Adrenal gland (tissue), 5 donors: ENCODE measurements at regions not wholly inside any gene's neighbourhood (a gene's known extent, or its start where the extent isn't known, plus 50 kb on each side); places are given as distances from the start of the nearest gene placed in this dataset.

Experiments used
- POLR2A ChIP-seq, 2 donors: fragments of 450-650 bp; IDR thresholded peaks; one replicate each; pipeline ENCODE4 v1.6.1; 2017; ENCODE audit warnings: antibody characterized with exemption in 2 of 2, mild to moderate bottlenecking in 2 of 2, moderate library complexity in 1 of 2
- TF ChIP-seq, protein P1 (sequence below), 6 experiments: fragments of 450-650 bp in 4 of 6; fragments of 200-600 bp in 2 of 6; sonication (generic) in 1 of 6; IDR thresholded peaks; 1 replicate in 5 of 6; 2 replicates in 1 of 6; pipeline versions ENCODE4 v1.5.1 to v1.8.0; 2016 to 2021; ENCODE audit warnings: antibody characterized with exemption in 6 of 6, mild to moderate bottlenecking in 2 of 6, moderate library complexity in 1 of 6
- donor health status: DM: no; HTN: no; CAD: no.

DNA sequence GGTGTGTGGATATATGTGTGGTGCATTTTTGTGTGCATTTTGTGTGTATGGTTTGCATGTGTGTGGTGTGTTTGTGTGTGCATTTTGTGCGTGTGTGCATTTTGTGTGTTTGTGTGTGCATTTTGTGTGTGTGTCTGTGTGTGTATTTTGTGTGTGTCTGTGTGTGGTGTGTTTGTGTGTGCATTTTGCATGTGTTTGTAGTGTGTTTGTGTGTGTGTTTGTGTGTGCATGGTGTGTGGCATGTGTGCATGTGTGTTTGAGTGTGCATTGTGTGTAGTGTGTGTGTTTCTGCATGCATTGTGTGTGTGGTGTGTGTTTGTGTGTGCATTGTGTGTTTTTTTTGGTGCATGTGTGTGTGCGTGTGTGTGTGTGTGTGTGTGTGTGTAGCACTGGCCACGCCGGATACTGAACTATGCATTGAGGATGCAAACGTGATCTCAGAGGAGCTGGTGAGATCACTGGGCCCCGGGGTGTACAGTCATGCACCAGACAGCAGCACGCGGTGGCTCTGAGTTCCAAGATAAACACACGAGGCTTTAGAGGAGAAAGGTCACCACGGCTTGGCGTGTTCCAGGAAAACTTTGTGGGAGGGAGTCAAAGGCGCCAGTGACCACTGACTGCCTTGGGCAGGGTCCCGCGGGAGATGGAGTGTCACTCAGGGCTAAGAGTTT is 106.6 kb upstream of the SHH start:
- TF ChIP-seq, protein P1, sequence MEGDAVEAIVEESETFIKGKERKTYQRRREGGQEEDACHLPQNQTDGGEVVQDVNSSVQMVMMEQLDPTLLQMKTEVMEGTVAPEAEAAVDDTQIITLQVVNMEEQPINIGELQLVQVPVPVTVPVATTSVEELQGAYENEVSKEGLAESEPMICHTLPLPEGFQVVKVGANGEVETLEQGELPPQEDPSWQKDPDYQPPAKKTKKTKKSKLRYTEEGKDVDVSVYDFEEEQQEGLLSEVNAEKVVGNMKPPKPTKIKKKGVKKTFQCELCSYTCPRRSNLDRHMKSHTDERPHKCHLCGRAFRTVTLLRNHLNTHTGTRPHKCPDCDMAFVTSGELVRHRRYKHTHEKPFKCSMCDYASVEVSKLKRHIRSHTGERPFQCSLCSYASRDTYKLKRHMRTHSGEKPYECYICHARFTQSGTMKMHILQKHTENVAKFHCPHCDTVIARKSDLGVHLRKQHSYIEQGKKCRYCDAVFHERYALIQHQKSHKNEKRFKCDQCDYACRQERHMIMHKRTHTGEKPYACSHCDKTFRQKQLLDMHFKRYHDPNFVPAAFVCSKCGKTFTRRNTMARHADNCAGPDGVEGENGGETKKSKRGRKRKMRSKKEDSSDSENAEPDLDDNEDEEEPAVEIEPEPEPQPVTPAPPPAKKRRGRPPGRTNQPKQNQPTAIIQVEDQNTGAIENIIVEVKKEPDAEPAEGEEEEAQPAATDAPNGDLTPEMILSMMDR (IDR thresholded peaks at IDR 0.05), result no peak
- TF ChIP-seq POLR2A (IDR thresholded peaks at IDR 0.05), result no peak
